ENCODE measurements at regions not wholly inside any gene's neighbourhood (a gene's known extent, or its start where the extent isn't known, plus 50 kb on each side); places are given as distances from the start of the nearest gene placed in this dataset.
"Not testable (repeated sequence)": the region's sequence is repeated elsewhere in the genome, so short reads cannot be mapped to it uniquely, and the experiment has no call there.

- H3K27ac ChIP-seq = no peak overlapping the region
- intact Hi-C loops (cut with DNase I) = no loop called here
- no peak for TF ChIP-seq CTCF (IDR thresholded peaks at IDR 0.05)
- peaks cover 3% of the 10 kb centered on the region for H3K4me1 ChIP-seq
- H3K4me3 ChIP-seq = no peak overlapping the region
- H3K27me3 ChIP-seq = no peaks in the 10 kb centered on the region
- no peaks in the 10 kb centered on the region for H3K36me3 ChIP-seq
- no peaks in the 10 kb centered on the region for H3K9me3 ChIP-seq
- no peak for ATAC-seq
- no peak for DNase-seq
These were observed 197.8 kb downstream of the MEMO1 start for GRCh38 chr2:31813016-31813415.

GRCh38 chr2:31812051-31812798, 198.6 kb downstream of the MEMO1 start:
- ATAC-seq (peak; percentile 85), DNase-seq (no peak)
- Histone ChIP-seq H3K9me3 (no peaks in the 10 kb centered on the region), H3K36me3 (no peaks in the 10 kb centered on the region), H3K4me1 (peaks cover 3% of the 10 kb centered on the region), H3K4me3 (no peak overlapping the region), H3K27me3 (no peaks in the 10 kb centered on the region), H3K27ac (no peak overlapping the region)
- intact Hi-C loops (cut with DNase I) = no loop called here
- no peak for TF ChIP-seq CTCF (IDR thresholded peaks at IDR 0.05)

- no peaks in the 10 kb centered on the region for H3K36me3 ChIP-seq
- no peak overlapping the region for H3K4me3 ChIP-seq
- no peaks in the 10 kb centered on the region for H3K27me3 ChIP-seq
- peaks cover 3% of the 10 kb centered on the region for H3K4me1 ChIP-seq
- H3K9me3 ChIP-seq = no peaks in the 10 kb centered on the region
- no peak overlapping the region for H3K27ac ChIP-seq
- TF ChIP-seq CTCF (IDR thresholded peaks at IDR 0.05) = no peak
- ATAC-seq = no peak
- no peak for DNase-seq
- intact Hi-C loops (cut with DNase I) = no loop called here
These were observed 199.3 kb downstream of the MEMO1 start for GRCh38 chr2:31811482-31811881.

- no peak for TF ChIP-seq CTCF (IDR thresholded peaks at IDR 0.05)
- Histone ChIP-seq H3K4me3 (no peak overlapping the region), H3K4me1 (peaks cover 3% of the 10 kb centered on the region), H3K27me3 (no peaks in the 10 kb centered on the region), H3K36me3 (no peaks in the 10 kb centered on the region), H3K27ac (no peak overlapping the region), H3K9me3 (no peaks in the 10 kb centered on the region)
- intact Hi-C loops (cut with DNase I) = no loop called here
- ATAC-seq (no peak), DNase-seq (no peak)
These were observed 200.4 kb downstream of the MEMO1 start for GRCh38 chr2:31810200-31810917.

GRCh38 chr2:31805688-31806087, 205.1 kb downstream of the MEMO1 start:
- no peak overlapping the region for H3K27ac ChIP-seq
- DNase-seq = no peak
- no peak for ATAC-seq
- H3K4me1 ChIP-seq = no peaks in the 10 kb centered on the region
- no peaks in the 10 kb centered on the region for H3K9me3 ChIP-seq
- no peaks in the 10 kb centered on the region for H3K27me3 ChIP-seq
- H3K4me3 ChIP-seq = no peak overlapping the region
- intact Hi-C loops (cut with DNase I) = no loop called here
- H3K36me3 ChIP-seq = no peaks in the 10 kb centered on the region
- TF ChIP-seq CTCF (IDR thresholded peaks at IDR 0.05) = no peak

- H3K9me3 ChIP-seq; H3K36me3 ChIP-seq; H3K27me3 ChIP-seq; intact Hi-C loops (cut with DNase I); H3K4me3 ChIP-seq; DNase-seq; H3K27ac ChIP-seq; ATAC-seq; H3K4me1 ChIP-seq: not testable (repeated sequence)
These were observed 207.2 kb downstream of the MEMO1 start for GRCh38 chr2:31803481-31804153.
